Astrocyte of the cerebellum (primary cell): ENCODE measurements at regions not wholly inside any gene's neighbourhood (a gene's known extent, or its start where the extent isn't known, plus 50 kb on each side); places are given as distances from the start of the nearest gene placed in this dataset.
"Not testable (repeated sequence)": the region's sequence is repeated elsewhere in the genome, so short reads cannot be mapped to it uniquely, and the experiment has no call there.

Experiments used
- DNase-seq: peaks from one replicate; pipeline ENCODE4 v3.0.0-alpha.2; 2011; ENCODE audit warnings: low read depth
- H3K4me3 ChIP-seq: 2 replicates; pipeline ENCODE4 v1.5.1; 2011; ENCODE audit warnings: mild to moderate bottlenecking, low read depth, low read length, moderate library complexity
- in situ Hi-C: cut with HindIII; loops from 2 replicates; pipeline ENCODE4 v1.10.0; 2017; ENCODE audit warnings: low sequenced_read_pairs
- TF ChIP-seq, protein P1 (sequence below): IDR thresholded peaks from 2 replicates; pipeline ENCODE4 v1.5.1; 2012; ENCODE audit warnings: low read length, low read depth, moderate library complexity, mild to moderate bottlenecking; ENCODE audit errors: missing control alignments

DNA sequence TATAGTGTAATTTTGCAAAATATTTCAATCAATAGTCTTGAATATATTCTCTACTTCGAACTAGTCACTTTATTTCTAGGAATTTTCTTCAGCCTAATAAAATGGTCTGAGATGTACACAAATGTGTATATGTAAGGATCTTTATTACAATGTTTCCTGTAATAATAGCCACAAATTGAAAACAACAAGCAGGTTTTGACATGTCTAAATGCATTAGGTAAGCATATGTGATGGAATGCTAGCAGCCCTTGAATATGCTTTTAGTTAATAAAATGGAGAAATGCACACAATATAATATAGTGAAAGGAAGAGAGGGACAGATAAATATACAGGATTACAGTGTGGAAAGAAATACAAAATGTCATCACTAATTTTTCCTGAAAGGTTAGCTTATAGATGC lies 196.5 kb upstream of the IRX5 start:
- TF ChIP-seq, protein P1, sequence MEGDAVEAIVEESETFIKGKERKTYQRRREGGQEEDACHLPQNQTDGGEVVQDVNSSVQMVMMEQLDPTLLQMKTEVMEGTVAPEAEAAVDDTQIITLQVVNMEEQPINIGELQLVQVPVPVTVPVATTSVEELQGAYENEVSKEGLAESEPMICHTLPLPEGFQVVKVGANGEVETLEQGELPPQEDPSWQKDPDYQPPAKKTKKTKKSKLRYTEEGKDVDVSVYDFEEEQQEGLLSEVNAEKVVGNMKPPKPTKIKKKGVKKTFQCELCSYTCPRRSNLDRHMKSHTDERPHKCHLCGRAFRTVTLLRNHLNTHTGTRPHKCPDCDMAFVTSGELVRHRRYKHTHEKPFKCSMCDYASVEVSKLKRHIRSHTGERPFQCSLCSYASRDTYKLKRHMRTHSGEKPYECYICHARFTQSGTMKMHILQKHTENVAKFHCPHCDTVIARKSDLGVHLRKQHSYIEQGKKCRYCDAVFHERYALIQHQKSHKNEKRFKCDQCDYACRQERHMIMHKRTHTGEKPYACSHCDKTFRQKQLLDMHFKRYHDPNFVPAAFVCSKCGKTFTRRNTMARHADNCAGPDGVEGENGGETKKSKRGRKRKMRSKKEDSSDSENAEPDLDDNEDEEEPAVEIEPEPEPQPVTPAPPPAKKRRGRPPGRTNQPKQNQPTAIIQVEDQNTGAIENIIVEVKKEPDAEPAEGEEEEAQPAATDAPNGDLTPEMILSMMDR = no peak
- DNase-seq = no peak
- in situ Hi-C loops = no loop called here
- no peak overlapping the region for H3K4me3 ChIP-seq

DNA sequence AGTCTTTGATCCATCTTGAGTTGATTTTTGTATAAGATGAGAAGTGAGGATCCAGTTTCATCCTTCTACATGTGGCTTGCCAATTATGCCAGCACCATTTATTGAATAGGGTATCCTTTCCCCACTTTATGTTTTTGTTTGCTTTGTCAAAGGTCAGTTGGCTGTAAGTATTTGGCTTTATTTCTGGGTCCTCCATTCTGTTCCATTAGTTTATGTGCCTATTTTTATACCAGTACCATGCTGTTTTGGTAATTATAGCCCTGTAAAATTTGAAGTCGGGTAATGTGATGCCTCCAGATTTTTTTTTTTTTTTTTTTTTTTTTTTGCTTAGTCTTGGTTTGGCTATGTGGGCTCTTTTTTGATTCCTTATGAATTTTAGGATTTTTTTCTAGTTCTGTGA lies 203.0 kb upstream of the IRX5 start:
- in situ Hi-C loops, DNase-seq, H3K4me3 ChIP-seq: not testable (repeated sequence)

DNA sequence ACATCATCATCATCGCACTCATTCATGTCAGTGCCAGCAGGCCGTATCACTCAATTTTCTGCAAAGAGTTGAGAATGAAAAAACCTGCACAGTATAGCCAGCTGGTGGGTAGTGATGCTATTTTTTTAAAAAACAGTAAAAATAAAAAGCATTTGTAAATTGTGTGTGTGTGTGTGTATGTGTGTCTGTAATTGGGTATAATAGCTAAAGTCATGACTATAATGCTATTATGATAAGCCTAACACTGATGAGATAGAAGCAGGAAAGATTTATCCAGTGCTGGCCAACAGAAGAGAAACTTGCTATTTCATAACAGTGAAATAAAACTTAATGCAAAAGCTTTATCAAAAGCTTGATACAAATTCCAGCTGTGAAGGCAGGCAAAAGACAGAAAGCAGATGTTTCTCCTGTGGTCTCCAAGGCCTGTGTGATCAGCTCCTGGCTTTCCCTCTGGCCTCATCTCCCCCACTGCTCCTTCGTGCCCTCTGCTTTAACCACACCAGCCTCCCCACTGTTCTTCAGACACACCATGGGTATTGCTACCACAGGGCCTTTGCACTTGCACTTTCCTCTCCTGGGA lies 206.2 kb upstream of the IRX5 start:
- TF ChIP-seq, protein P1 = no peak
- no peak for DNase-seq
- in situ Hi-C loops = no loop called here
- H3K4me3 ChIP-seq = no peak overlapping the region

DNA sequence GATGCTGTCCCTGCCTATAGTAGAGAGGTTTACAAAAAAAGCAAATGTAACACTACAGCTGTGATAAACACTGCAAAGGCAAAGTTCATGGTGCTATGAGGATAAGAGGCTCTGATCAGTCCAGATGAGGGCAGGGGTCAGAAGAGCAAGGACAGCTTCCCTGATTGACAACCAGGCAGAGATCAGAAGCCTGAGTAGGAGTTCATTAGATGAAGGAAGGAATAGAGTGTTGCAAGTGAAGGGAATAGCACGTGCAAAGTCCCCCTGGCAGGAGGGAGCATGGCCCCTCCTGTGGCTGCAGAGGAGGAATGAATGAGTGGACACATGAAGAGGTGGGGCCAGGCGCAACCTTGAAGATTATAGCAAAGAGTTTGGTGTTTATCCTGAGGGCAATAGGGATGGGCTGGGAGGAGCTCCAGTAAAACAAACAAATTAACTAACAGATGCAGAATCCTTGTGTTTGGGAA lies 208.4 kb upstream of the IRX5 start:
- no peak for DNase-seq
- in situ Hi-C loops = no loop called here
- H3K4me3 ChIP-seq = no peak overlapping the region
- TF ChIP-seq, protein P1 = no peak

DNA sequence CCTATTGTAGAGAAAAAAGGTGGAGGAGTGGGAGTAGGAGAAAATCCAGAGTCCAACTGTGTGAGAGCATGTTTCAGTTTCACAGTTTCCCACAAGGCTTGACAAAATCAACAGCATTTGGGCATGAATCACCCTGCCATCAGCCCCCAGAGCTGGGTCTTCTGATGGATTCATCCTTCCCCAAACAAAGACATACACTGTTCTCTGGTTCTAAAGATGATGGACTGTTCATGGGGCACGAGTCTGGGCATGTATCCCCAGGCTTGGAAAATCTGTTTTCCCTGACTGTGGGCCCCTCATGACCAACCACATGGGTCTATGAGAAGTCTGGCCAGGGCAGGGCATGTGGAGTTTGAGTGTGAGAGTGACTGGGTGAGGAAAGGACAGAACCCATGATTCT lies 210.4 kb upstream of the IRX5 start:
- no peak for DNase-seq
- no peak overlapping the region for H3K4me3 ChIP-seq
- TF ChIP-seq, protein P1 = no peak
- in situ Hi-C loops = no loop called here

DNA sequence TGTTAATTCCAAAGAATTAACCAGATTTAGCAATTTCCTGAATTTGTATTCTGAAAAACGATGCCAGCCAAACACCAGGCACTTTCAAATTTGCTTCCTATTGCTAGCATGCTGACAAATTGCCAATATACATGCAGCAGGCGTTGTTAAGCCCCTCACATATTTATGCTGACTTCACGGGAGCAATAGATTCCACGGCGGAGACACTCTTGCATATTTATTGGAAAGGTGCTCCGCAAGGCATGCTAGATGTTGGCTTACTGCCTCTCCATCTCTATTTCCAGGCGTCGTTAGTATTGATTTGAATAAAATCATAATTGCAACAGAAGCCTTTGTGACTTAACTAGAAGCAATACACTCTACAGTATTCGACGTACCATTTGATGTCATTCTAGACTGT lies 211.0 kb upstream of the IRX5 start:
- DNase-seq = no peak
- no peak overlapping the region for H3K4me3 ChIP-seq
- TF ChIP-seq, protein P1 = no peak
- in situ Hi-C loops = no loop called here

DNA sequence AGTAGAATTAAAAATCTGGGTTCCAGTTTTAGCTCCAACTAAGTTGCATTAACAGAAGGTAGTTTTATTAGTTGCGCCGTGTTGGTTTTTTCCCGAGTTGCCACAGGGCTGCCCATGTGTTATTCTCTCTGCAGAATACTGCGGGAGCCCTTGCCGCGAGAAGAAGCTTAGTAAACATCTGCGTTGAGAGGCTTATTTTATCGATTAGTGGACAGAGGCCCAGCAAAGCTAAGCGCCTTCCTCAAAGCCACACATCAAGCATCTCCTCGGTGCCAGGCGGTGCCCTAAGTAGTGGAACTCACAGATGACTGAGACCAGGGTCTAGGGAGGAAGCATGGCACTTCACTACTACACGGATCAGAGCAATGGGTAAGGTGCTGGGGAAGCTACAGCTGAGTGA lies 212.3 kb upstream of the IRX5 start:
- DNase-seq = no peak
- TF ChIP-seq, protein P1 = no peak
- H3K4me3 ChIP-seq = no peak overlapping the region
- in situ Hi-C loops = no loop called here
